Ovary (tissue), 7 donors: ENCODE measurements at regions not wholly inside any gene's neighbourhood (a gene's known extent, or its start where the extent isn't known, plus 50 kb on each side); places are given as distances from the start of the nearest gene placed in this dataset.

Experiments
- DNase-seq, 5 donors: peaks; one replicate each; pipeline ENCODE4 v3.0.0-alpha.2; 2019 to 2020
- H3K27ac ChIP-seq, 2 donors: fragments of 200-600 bp; one replicate each; pipeline versions ENCODE4 v1.5.1 to v1.8.0; 2019 to 2022
- H3K27me3 ChIP-seq: fragments of 200-600 bp; one replicate; pipeline ENCODE4 v1.8.0; 2022
- H3K36me3 ChIP-seq: fragments of 200-600 bp; sonication (generic); one replicate; pipeline ENCODE4 v1.5.1; 2019
- H3K4me1 ChIP-seq: one replicate; pipeline ENCODE4 v1.8.1; 2013; ENCODE audit warnings: mild to moderate bottlenecking, moderate library complexity; ENCODE audit not compliant: insufficient read depth
- H3K4me3 ChIP-seq: fragments of 200-600 bp; sonication (generic); one replicate; pipeline ENCODE4 v1.5.1; 2017
- H3K9me3 ChIP-seq, 2 donors: fragments of 200-600 bp in 1 of 2; sonication (generic) in 1 of 2; one replicate each; pipeline versions ENCODE4 v1.5.1 to v1.8.1; 2013 to 2019; ENCODE audit warnings: mild to moderate bottlenecking in 1 of 2, moderate library complexity in 1 of 2
- CTCF ChIP-seq, 3 donors: fragments of 450-650 bp in 2 of 3; fragments of 200-600 bp in 1 of 3; IDR thresholded peaks; one replicate each; pipeline versions ENCODE4 v1.5.1 to v1.8.0; 2016 to 2022; ENCODE audit warnings: antibody characterized with exemption in 3 of 3, mild to moderate bottlenecking in 1 of 3
- EP300 ChIP-seq: sonication (generic); formaldehyde crosslinking; IDR thresholded peaks from one replicate; pipeline ENCODE4 v1.6.1; 2017; ENCODE audit warnings: antibody characterized with exemption
- POLR2A ChIP-seq: fragments of 450-650 bp; IDR thresholded peaks from one replicate; pipeline ENCODE4 v1.6.1; 2017; ENCODE audit warnings: antibody characterized with exemption, mild to moderate bottlenecking, moderate library complexity
- WGBS, 3 donors: extraction: QIAGEN DNeasy Blood & Tissue Kit in 1 of 3; methylation state at CpG; one replicate each; pipeline versions ENCODE4 v1.1.5 to v1.1.7; 2013 to 2017; 5-methylcytosine and 5-hydroxymethylcytosine counted together
- intact Hi-C, 4 donors: fragments of 100-400 bp; cut with DNase I; formaldehyde crosslinking; loops; one replicate each; pipeline versions ENCODE4 v1.11.0 to v1.15.1; 2022 to 2023
- donor health status: DM: no; HTN: no; CAD: no; lungs with moderate emphysema.
- donor health status: DM: no; HTN: no; CAD: no.
- donor health status: Bipolar disorder and iron deficiency.
- donor health status: DM: no; HTN: no; CAD: no.
- donor health status: DM: yes; HTN: yes; CAD: no.

GRCh38 chr12:127438512-127439244 is 828.3 kb upstream of the TMEM132C start:
- DNase-seq = no peak
- Histone ChIP-seq H3K27ac (no peak overlapping the region), H3K36me3 (no peaks in the 10 kb centered on the region), H3K27me3 (no peaks in the 10 kb centered on the region), H3K4me3 (no peak overlapping the region), H3K9me3 (no peaks in the 10 kb centered on the region), H3K4me1 (no peaks in the 10 kb centered on the region)
- TF ChIP-seq POLR2A (no peak), EP300 (no peak), CTCF (IDR thresholded peaks at IDR 0.05) (no peak)
- WGBS, 3 donors = 87 to 98% (median 90%) methylated on average over 3 of the region's 3 CpGs
- intact Hi-C loops = no loop called here

- 14 to 18% (median 17%) methylated on average over 4 of the region's 4 CpGs for WGBS, 3 donors
- Histone ChIP-seq H3K4me3 (no peak overlapping the region), H3K9me3 (no peaks in the 10 kb centered on the region), H3K27ac (no peak overlapping the region), H3K4me1 (no peaks in the 10 kb centered on the region), H3K36me3 (no peaks in the 10 kb centered on the region), H3K27me3 (no peaks in the 10 kb centered on the region)
- DNase-seq = no peak
- TF ChIP-seq POLR2A = no peak
- TF ChIP-seq EP300 = no peak
- no peak for TF ChIP-seq CTCF (IDR thresholded peaks at IDR 0.05)
- intact Hi-C loops = no loop called here
Measured at GRCh38 chr12:127445581-127446139, 821.3 kb upstream of the TMEM132C start.

GRCh38 chr12:127448906-127449305 is 818.1 kb upstream of the TMEM132C start:
- H3K4me3 ChIP-seq = no peak overlapping the region
- intact Hi-C loops = no loop called here
- 34 to 55% (median 34%) methylated on average over 5 of the region's 5 CpGs for WGBS, 3 donors
- TF ChIP-seq CTCF (IDR thresholded peaks at IDR 0.05) (no peak), EP300 (no peak), POLR2A (no peak)
- no peak overlapping the region for H3K27ac ChIP-seq
- no peak for DNase-seq
- no peaks in the 10 kb centered on the region for H3K27me3 ChIP-seq
- no peaks in the 10 kb centered on the region for H3K36me3 ChIP-seq
- no peaks in the 10 kb centered on the region for H3K9me3 ChIP-seq
- no peaks in the 10 kb centered on the region for H3K4me1 ChIP-seq

GRCh38 chr12:127450826-127451225 is 816.1 kb upstream of the TMEM132C start:
- no peak overlapping the region for H3K27ac ChIP-seq
- no peaks in the 10 kb centered on the region for H3K36me3 ChIP-seq
- DNase-seq = no peak
- intact Hi-C loops = no loop called here
- H3K4me1 ChIP-seq = no peaks in the 10 kb centered on the region
- no peaks in the 10 kb centered on the region for H3K27me3 ChIP-seq
- WGBS, 3 donors = 27 to 38% (median 33%) methylated on average over 2 of the region's 2 CpGs
- no peak overlapping the region for H3K4me3 ChIP-seq
- H3K9me3 ChIP-seq = no peaks in the 10 kb centered on the region
- TF ChIP-seq CTCF (IDR thresholded peaks at IDR 0.05) = no peak
- TF ChIP-seq POLR2A = no peak
- TF ChIP-seq EP300 = no peak
